ENCODE measurements at regions not wholly inside any gene's neighbourhood (a gene's known extent, or its start where the extent isn't known, plus 50 kb on each side); places are given as distances from the start of the nearest gene placed in this dataset.

GRCh38 chr4:136917312-136918110 lies 614.8 kb downstream of the PCDH18 start:
- no TSS peak for BruUV-seq (replicated peaks)
- TF ChIP-seq TCF7L2 (IDR thresholded peaks at IDR 0.05; ENCODE audit: borderline replicate concordance, extremely low read depth, insufficient read depth, insufficient read length) (no peak), EGR1 (IDR thresholded peaks at IDR 0.05; ENCODE audit: low read depth) (no peak)
- no peaks in the 10 kb centered on the region for H3K9me2 ChIP-seq (ENCODE audit: insufficient read depth)
- no peak for ATAC-seq
- DNase-seq (ENCODE audit: low read depth, low spot score), result no peak
- ChIA-PET POLR2A (no interaction called here), RAD21 (ENCODE audit: low non-redundant PET in 1 of 2, low total read pairs in 2 of 2, uncharacterized antibody in 2 of 2, unreplicated experiment in 2 of 2) (no interaction called here), CTCF (no interaction called here)
- H3K27me3 ChIP-seq (ENCODE audit: insufficient read depth, low read length), result no peaks in the 10 kb centered on the region
- no peaks in the 10 kb centered on the region for H3K4me1 ChIP-seq (ENCODE audit: control insufficient read depth in 1 of 2, insufficient read depth in 2 of 2, low read length in 2 of 2)
- H4K20me1 ChIP-seq (ENCODE audit: insufficient read depth), result no peaks in the 10 kb centered on the region
- H3K4me3 ChIP-seq (replicated peaks in 1 of 2; ENCODE audit: low read depth in 1 of 2, low read length in 2 of 2), result no peak overlapping the region
- no peaks in the 10 kb centered on the region; a peak in 2 of 4 replicates for H3K9me3 ChIP-seq (ENCODE audit: control insufficient read depth in 1 of 2, insufficient read depth in 1 of 2, low read depth in 1 of 2, low read length in 2 of 2)
- H3K9ac ChIP-seq (ENCODE audit: low read length), result no peak overlapping the region
- H3K27ac ChIP-seq (ENCODE audit: low read depth, low read length), result no peak overlapping the region
- H3K79me2 ChIP-seq (ENCODE audit: insufficient read depth, low read length), result no peaks in the 10 kb centered on the region
- no peak overlapping the region for H3K4me2 ChIP-seq (ENCODE audit: low read length)
- no peaks in the 10 kb centered on the region for H3K36me3 ChIP-seq (ENCODE audit: control insufficient read depth in 1 of 2, insufficient read depth in 2 of 2, low read length in 2 of 2)
- H2AFZ ChIP-seq (ENCODE audit: low read depth, low read length, poor library complexity, severe bottlenecking), result no peak overlapping the region
- intact Hi-C loops (cut with micrococcal nuclease), result no loop called here

- POLR2A ChIA-PET, result no interaction called here
- Histone ChIP-seq H3K27ac (ENCODE audit: low read depth, low read length) (no peak overlapping the region), H3K9ac (ENCODE audit: low read length) (no peak overlapping the region), H3K4me1 (ENCODE audit: control insufficient read depth in 1 of 2, insufficient read depth in 2 of 2, low read length in 2 of 2) (no peaks in the 10 kb centered on the region), H3K79me2 (ENCODE audit: insufficient read depth, low read length) (no peaks in the 10 kb centered on the region), H2AFZ (ENCODE audit: low read depth, low read length, poor library complexity, severe bottlenecking) (no peak overlapping the region), H3K9me2 (ENCODE audit: insufficient read depth) (no peaks in the 10 kb centered on the region), H3K4me3 (replicated peaks in 1 of 2; ENCODE audit: low read depth in 1 of 2, low read length in 2 of 2) (no peak overlapping the region), H3K9me3 (ENCODE audit: control insufficient read depth in 1 of 2, insufficient read depth in 1 of 2, low read depth in 1 of 2, low read length in 2 of 2) (no peaks in the 10 kb centered on the region), H3K27me3 (ENCODE audit: insufficient read depth, low read length) (no peaks in the 10 kb centered on the region), H4K20me1 (ENCODE audit: insufficient read depth) (no peaks in the 10 kb centered on the region), H3K4me2 (ENCODE audit: low read length) (no peak overlapping the region), H3K36me3 (ENCODE audit: control insufficient read depth in 1 of 2, insufficient read depth in 2 of 2, low read length in 2 of 2) (no peaks in the 10 kb centered on the region)
- RAD21 ChIA-PET (ENCODE audit: low non-redundant PET in 1 of 2, low total read pairs in 2 of 2, uncharacterized antibody in 2 of 2, unreplicated experiment in 2 of 2), result no interaction called here
- CTCF ChIA-PET, result no interaction called here
- ATAC-seq, result no peak
- intact Hi-C loops (cut with micrococcal nuclease), result no loop called here
- DNase-seq (ENCODE audit: low read depth, low spot score), result no peak
- BruUV-seq (replicated peaks), result no TSS peak
- TF ChIP-seq SIN3A (IDR thresholded peaks at IDR 0.05; ENCODE audit: low read depth), result no peak
- TF ChIP-seq ATF3 (IDR thresholded peaks at IDR 0.05), result no peak
- no peak for TF ChIP-seq CTCF (IDR thresholded peaks at IDR 0.05 in 2 of 3, conservative IDR thresholded peaks at IDR 0.05 in 1 of 3; ENCODE audit: borderline replicate concordance in 1 of 3, insufficient read depth in 1 of 3, low read depth in 2 of 3, low read length in 2 of 3)
- no peak for TF ChIP-seq POLR2AphosphoS5 (IDR thresholded peaks at IDR 0.05; ENCODE audit: low read depth, low read length)
- TF ChIP-seq MAX (IDR thresholded peaks at IDR 0.05), result no peak
- TF ChIP-seq TCF7L2 (IDR thresholded peaks at IDR 0.05; ENCODE audit: borderline replicate concordance, extremely low read depth, insufficient read depth, insufficient read length), result no peak
- TF ChIP-seq EGR1 (IDR thresholded peaks at IDR 0.05; ENCODE audit: low read depth), result no peak
- no peak for TF ChIP-seq ZNF274 (IDR thresholded peaks at IDR 0.05; ENCODE audit: low read depth, low read length)
- TF ChIP-seq SP1 (IDR thresholded peaks at IDR 0.05; ENCODE audit: low read depth), result no peak
- no peak for TF ChIP-seq CBX3 (IDR thresholded peaks at IDR 0.05; ENCODE audit: low read depth)
- TF ChIP-seq REST (IDR thresholded peaks at IDR 0.05; ENCODE audit: low read depth), result no peak
- TF ChIP-seq RAD21 (IDR thresholded peaks at IDR 0.05; ENCODE audit: low read depth), result no peak
- TF ChIP-seq EZH2 (IDR thresholded peaks at IDR 0.05), result no peak
- no peak for TF ChIP-seq EZH2phosphoT487 (IDR thresholded peaks at IDR 0.05; ENCODE audit: borderline replicate concordance)
Observed at GRCh38 chr4:136909626-136910025, 622.7 kb downstream of the PCDH18 start.

Data from HCT116 (cell line).